HG02885 (cell line): ENCODE measurements at regions not wholly inside any gene's neighbourhood (a gene's known extent, or its start where the extent isn't known, plus 50 kb on each side); places are given as distances from the start of the nearest gene placed in this dataset.

Experiments
- ATAC-seq: cut with Tn5 transposase; IDR thresholded peaks from one replicate; pipeline ENCODE4 v1.9.1; 2021; ENCODE audit warnings: mild to moderate bottlenecking; ENCODE audit not compliant: unreplicated experiment, poor library complexity

GRCh38 chr18:78662879-78663278 lies 316.7 kb upstream of the SALL3 start:
- ATAC-seq = no peak

- ATAC-seq = no peak
Observed at GRCh38 chr18:78664048-78664447, 315.6 kb upstream of the SALL3 start.

GRCh38 chr18:78664848-78665247 lies 314.8 kb upstream of the SALL3 start:
- no peak for ATAC-seq

GRCh38 chr18:78665644-78666043 lies 314.0 kb upstream of the SALL3 start:
- ATAC-seq = no peak

GRCh38 chr18:78666666-78667335 lies 312.8 kb upstream of the SALL3 start:
- ATAC-seq = no peak

GRCh38 chr18:78670778-78671391 lies 308.7 kb upstream of the SALL3 start:
- no peak for ATAC-seq

GRCh38 chr18:78671551-78671950 lies 308.1 kb upstream of the SALL3 start:
- no peak for ATAC-seq

GRCh38 chr18:78672862-78673446 lies 306.7 kb upstream of the SALL3 start:
- no peak for ATAC-seq

GRCh38 chr18:78673516-78674321 lies 305.9 kb upstream of the SALL3 start:
- ATAC-seq = no peak

- ATAC-seq = no peak
Observed at GRCh38 chr18:78675231-78675630, 304.4 kb upstream of the SALL3 start.

- ATAC-seq = no peak
Observed at GRCh38 chr18:78676622-78677482, 302.8 kb upstream of the SALL3 start.

- no peak for ATAC-seq
Observed at GRCh38 chr18:78677483-78678317, 301.9 kb upstream of the SALL3 start.

GRCh38 chr18:78678318-78678695 lies 301.3 kb upstream of the SALL3 start:
- ATAC-seq = no peak

- ATAC-seq = no peak
Observed at GRCh38 chr18:78679031-78679430, 300.6 kb upstream of the SALL3 start.

- ATAC-seq = no peak
Observed at GRCh38 chr18:78679613-78680260, 299.9 kb upstream of the SALL3 start.

GRCh38 chr18:78681396-78681795 lies 298.2 kb upstream of the SALL3 start:
- no peak for ATAC-seq

GRCh38 chr18:78681934-78682333 lies 297.7 kb upstream of the SALL3 start:
- no peak for ATAC-seq

- ATAC-seq = no peak
Observed at GRCh38 chr18:78682716-78683115, 296.9 kb upstream of the SALL3 start.
